HG02973 (cell line): ENCODE measurements at regions not wholly inside any gene's neighbourhood (a gene's known extent, or its start where the extent isn't known, plus 50 kb on each side); places are given as distances from the start of the nearest gene placed in this dataset.
"Not testable (repeated sequence)": the region's sequence is repeated elsewhere in the genome, so short reads cannot be mapped to it uniquely, and the experiment has no call there.

Experiments used
- ATAC-seq: cut with Tn5 transposase; IDR thresholded peaks from one replicate; pipeline ENCODE4 v1.9.1; 2021; ENCODE audit warnings: moderate library complexity; ENCODE audit not compliant: unreplicated experiment

DNA sequence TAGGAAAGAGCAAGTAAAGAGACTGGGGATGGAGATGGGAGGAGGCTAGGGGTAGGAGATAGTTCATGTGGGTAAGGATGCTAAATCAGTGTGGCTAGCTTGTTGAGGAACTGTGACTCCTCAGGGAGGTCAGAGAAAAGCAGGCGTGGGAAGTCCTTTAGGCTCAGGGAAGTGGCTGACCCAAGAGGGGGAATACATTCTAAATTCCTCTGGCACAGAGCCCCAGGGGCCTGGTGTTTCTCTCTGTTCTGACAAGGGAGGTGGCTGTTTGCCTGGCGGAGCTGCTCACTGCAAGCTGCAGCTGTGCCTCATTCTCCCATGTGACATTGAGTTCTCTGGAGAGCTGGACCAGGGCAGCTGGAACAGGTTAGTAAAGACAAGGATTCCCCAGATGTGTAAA is 152.2 kb upstream of the SLC38A2 start:
- no peak for ATAC-seq

DNA sequence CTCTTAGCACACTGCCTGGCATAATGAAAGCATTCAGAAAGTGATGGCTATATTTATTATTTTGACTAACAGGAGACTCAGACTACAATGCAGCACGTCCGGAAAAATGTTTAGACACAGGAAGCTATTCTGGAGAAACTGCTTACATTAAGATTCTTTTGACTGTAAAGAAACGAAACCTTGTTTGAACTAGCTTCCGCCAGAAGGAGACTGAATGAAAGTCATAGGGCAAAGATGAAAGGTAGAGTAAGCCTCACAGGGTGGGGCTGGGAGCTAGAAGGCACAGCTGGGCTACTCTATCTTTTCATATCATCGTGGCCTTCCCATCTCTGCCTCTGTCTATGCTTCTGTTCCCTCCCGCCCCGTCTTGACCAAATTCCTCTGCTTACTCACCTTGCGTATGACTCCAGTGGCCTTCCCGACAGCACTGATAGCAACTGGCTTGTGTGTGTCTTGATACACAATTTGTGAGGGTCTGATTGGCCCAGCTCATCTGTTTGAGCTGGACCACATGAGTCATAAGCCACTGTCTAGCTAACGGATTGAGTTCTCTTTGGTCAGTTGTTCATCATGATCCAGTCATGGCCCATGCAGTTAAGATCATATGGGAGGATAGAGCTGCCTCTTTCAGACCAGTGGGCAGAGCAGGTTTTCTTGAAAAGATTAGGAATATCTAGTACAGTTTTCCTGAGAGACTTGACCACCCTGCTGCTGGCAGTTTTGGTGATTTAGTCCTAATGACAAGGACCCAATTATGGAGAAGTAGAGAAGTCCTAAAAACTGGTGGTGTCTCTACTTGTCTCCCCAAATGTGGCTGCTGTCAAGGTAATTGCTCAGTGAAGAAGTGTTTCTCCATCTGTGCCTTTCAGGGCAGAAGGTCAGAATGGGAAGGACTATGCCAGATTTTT is 151.5 kb upstream of the SLC38A2 start:
- ATAC-seq: no peak

DNA sequence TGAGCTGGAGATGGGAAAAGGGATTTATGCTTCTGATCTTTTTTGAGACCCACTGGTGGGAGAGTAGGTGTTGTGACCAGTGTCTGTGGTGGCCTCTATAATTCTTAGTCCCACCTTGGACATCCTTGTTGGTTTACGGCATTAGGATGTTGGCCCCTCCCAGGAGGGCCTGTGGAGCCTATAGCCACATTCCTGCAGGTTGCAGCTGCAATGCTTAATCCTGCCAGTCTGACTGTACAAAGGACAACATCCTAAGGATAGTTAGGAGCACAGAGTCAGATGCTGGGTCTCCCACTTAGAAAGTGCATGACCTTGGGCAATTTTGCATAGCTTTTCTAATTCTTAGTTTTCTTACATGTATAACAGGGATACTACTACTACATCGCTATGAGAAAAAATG is 150.9 kb upstream of the SLC38A2 start:
- ATAC-seq: no peak

DNA sequence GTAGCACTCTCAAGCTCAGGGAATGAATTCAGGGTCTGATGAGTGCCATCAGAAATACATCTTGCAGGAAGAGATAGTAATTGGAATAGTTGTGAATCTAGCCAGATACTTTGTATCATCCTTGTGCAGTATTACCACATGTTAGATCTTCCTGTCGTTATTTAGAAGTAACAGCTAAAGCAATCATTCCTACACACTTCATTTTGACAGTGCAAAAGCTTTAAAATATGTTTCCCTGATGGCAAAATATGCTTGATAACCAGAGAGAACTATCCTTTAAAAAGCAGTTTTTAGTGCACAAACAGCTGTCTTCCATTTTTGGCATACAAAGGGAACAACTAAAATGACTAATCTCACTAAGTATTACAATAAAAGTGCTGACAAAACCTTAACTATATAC is 149.5 kb upstream of the SLC38A2 start:
- no peak for ATAC-seq

DNA sequence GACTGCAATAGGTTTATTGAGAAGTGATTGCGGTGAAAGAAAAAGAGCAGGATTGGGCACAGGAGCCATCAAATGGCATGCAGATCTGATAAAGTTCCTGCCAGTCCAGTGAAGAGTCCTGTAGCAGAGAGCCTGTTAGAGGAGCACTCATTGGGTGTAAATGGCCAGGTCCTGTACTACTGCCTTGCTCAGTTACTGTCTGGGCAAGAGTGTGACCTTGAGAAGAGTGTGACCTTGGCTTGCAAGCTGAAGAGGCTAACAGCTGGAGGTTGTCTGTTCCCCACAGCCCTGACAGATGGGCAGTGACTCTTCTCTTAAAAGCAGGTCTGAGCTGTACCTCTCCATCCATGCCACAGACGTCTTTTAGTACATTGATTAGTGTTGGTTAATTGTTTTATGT is 148.6 kb upstream of the SLC38A2 start:
- no peak for ATAC-seq

DNA sequence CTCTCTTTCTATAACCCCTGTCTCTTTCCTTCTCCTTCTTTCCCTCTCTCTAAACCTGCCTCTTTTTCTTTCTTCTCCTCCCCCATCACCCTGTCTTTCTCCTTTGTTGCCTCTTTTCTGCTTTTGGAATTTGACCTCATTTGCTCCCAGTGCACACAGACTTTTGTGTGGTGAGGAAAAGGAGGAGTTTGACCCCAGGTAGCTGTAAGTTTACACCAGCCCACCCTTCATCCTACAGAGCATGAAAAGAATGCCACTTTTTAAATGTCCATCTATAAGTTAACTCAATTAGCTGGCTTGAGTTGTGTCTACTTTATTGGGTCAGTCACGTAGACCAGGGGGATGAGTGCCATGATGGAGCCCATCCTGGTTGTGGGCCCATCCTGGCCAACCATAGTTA is 146.8 kb upstream of the SLC38A2 start:
- ATAC-seq: no peak

DNA sequence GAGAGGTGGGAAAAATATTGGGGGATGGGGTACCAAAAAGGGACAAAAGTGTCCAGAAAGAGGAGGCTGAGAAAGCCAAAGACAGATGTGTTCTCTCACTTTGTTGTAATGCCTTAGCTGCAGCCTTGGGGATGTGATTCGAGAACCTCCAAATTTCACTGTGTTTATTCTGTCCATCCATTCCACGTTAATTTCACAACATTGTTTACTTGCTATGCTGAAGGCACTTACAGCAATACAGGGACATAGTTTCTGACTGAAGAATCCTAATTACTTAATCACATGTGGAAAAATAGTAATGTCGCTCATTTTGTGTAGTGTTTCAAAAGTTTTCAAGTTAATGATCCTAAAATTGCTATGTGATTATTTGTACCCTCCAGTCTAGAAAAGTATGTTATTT is 146.2 kb upstream of the SLC38A2 start:
- ATAC-seq: no peak

DNA sequence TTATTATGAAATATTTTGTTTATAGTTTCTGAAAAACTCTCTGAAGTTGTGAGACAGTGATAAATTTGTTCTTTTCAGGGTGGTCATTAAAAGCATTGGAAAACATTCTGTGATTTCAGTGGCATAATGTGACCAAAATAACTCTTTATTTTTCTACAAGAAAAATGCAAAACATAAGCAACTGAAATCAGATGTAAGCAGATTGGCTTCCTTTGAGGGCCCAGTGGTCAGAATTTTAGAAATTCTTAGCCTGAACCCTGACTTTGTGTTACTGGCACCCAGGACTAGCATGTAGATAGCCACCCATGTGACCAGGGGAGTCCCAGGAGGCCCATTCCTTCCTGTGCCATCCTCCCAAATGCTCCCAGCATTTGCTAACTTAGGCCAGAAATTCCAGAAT is 145.6 kb upstream of the SLC38A2 start:
- ATAC-seq: no peak

DNA sequence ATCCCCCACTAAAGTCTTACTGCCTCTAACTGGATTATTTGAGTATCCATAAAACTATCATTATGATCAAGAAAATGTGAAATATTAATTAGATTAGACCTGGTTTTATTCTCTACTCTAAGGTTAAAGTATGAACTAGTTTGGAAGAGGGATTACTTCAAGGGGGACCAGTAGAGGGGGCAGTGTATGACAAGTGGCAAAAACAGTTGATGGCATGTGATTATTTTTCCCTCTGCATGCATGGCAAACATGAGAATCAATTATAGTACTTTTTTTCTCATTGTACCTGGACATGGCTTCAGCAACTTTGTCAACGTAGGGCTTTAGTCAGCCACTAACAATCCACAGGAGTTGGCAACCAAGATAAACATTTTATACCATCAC is 145.0 kb upstream of the SLC38A2 start:
- peak; percentile 16 for ATAC-seq

DNA sequence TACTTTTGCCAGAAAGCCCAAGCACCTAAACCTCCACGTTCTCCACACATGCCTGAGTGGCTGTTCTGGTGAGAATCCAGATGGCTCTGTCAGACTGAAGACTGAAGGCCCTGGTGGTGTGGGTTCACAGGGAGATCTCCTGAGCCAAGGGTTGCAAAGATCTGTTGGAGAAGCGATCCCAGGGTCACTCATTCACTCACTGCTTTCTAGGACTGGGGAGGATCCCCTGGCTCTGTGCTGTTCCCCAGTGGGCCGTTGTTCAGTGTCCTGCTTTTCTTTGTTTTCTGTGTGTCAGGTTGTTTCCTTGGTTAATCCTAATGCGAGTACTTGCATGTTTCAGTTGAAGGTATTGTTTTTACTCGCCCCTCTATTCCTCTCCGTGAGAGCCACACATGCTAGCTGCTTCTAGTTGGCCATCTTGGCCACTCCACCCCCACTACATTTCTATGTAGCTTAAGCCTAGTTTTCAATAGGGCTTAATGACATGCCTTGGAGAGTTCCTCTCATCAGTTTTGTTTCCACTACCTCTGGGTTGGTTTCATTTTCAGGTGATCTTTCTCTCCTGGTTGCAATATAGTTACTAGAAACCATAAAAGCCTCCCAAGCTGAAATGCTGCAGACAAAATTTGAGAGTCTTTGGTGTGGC is 144.5 kb upstream of the SLC38A2 start:
- ATAC-seq: peak; percentile 96

DNA sequence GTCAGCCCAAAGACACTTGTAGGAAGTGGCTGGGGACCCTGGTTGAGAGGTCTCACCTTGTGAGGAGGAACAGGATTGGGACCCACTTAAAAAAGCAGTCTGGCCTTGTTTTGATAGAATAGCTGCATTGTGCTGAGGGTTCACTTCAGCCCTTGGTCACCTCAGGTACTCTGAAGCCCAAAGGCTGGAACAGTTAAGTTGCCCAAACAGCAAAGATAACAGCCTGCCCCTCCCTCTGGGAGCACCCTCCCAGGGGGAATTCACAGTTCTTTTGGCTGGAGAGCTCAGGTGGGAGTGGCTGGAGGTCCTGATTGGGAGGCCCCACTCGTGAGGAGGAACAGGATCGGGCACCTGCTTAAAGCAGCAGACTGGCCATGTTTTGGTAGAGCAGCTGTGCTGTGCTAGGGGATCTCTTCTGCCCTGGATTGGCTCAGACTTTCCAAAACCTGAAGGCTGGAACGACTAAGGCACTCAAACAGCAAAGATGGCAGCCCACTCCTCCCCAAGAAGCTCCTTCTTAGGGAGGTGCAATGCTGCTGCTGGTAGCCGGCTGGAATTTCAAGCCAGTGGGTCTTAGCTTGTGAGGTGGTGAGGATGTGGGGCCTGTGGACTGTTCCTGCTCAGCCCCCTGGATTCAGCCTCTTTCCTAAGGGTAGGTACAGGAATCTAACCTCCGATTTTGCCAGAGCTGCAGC is 143.8 kb upstream of the SLC38A2 start:
- ATAC-seq: no peak

DNA sequence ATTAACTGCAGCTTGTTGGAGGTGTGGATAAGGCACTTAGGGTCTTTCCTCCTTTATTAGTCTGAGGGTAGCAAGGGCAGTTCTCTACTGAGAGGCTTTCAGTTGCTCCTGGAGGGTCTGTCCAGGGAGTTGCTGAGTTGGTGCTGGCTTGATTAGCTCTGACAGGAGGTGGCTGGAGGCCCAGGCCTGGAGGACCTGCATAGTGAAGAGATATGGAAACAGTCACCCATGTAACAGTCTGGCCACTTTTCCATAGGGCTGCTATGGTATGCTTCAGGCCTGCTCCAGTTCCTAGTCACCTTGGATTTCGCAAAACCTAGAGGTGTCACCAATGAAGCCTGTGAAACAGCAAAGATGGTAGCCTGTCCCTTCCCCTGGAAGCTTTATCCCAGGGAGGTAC is 143.3 kb upstream of the SLC38A2 start:
- ATAC-seq: no peak

DNA sequence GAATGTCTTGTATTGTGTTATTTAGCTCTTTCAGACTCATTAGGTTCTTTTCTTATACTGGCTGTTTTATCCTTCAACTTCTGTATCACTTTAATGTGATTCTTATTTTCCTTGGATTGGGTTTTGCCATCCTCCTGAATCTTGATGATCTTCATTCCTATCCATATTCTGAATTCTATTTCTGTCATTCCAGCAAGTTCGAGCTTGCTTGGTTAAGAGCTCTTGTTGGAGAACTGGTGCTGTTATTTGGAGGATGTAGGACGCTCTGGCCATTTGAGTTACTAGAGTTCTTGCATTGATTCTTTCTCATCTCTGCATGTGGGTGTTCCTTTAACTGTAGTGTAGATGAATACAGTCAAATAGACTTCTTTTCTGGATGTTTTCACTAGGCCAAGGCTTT is 142.3 kb upstream of the SLC38A2 start:
- no peak for ATAC-seq

DNA sequence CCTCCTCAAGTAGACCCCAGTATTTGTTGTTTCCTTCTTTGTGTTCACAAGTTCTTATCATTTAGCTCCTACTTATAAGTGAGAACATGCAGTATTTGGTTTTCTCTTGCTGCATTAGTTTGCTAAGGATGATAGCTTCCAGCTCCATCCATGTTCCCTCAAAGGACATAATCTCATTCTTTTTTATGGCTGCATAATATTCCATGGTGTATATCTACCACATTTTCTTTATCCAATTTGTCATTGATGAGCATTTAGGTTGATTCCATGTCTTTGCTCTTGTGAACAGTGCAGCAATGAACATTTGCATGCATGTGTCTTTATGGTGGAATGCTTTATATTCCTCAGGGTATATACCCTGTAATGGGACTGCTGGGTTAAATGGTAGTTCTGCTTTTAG is 137.7 kb upstream of the SLC38A2 start:
- not testable (repeated sequence) for ATAC-seq

DNA sequence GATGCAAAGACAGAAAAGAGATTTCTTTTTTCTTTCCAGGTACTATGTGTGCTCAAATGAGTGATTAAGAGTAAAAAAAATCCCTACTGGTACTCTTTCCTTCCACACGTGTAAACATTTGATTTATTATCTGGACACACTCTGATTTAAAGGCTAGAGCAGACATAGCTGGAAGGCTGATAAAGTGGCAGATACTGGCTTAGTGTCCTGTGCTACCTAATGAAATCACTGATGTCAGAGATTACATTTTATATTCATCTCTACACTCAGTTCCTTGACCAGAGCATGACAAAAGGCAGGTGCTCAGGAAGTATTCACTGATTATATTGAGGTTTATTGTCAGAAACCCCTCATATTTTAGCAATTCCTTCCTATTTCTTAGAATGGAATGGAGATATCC is 136.6 kb upstream of the SLC38A2 start:
- ATAC-seq: no peak

DNA sequence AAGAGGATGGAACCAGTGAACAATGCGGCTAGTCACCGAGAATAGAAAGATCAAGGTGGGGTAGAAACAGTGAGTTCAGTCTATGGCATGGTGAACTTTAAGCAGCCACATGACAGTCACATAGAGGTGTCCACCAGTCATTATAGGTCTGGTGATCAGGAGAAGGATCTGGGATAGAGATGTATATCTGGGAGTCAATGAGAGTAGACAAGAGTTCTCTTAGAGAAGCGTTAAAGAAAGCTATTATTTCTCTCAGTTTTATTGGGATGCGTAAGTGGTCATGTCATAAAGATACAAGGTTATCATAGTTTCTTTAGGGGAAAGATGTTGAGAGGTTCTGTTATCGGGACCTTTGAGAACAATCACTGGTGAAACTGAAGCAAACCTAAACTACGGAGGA is 136.1 kb upstream of the SLC38A2 start:
- no peak for ATAC-seq

DNA sequence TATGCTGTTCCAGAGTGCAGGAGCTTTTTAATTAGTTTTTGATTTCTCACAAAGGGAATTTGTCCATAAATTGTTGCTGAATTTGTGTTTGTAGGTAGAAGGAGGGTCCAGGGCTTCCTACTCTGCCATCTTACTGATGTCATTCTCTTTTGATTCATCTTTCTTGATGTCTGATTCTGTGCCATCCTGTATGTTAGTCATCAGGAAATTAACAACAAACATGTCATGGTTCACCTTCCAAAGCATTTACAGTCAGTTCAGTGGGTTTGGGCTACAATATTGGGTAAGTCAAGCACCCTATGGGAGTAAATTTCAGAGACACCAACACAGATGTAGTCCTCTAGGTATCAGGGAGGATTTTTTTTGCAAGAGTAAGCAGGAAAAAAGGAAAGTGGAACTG is 135.2 kb upstream of the SLC38A2 start:
- no peak for ATAC-seq

DNA sequence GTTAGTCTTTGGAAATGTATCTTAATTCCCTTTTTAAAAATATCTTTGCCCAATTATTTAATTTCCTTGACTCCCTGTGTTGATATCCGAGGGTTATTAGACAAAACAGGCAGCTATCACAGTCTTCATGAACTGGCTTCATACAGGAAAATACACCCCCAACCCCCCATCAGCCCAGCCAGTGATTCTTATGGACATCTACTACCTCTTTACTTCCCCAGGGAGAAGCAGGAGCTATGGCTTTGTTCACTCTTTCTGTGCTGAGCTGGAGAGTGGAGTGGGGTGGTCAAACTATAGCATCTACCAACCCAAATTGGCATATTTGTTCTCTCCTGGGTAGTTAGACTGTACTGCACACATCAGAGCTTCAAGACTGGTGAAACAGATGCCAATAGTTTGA is 134.4 kb upstream of the SLC38A2 start:
- no peak for ATAC-seq

DNA sequence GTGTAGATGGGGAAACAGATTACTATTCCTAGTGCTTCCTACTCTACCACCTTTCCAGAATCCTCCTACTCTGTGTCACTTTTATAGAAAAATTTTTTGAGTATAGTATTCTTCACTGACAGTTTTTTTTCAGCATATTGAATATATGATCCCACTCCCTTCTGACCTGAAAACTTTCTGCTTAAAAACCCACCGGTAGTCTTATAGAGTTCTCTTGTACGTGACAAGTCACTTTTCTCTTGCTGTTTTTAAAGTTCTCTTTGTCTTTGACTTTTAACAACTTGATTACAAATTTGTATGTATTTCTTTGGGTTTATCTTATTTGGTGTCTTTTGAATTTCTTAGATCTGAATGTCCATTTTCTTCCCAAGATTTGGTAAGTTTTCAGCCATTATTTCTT is 133.6 kb upstream of the SLC38A2 start:
- no peak for ATAC-seq

DNA sequence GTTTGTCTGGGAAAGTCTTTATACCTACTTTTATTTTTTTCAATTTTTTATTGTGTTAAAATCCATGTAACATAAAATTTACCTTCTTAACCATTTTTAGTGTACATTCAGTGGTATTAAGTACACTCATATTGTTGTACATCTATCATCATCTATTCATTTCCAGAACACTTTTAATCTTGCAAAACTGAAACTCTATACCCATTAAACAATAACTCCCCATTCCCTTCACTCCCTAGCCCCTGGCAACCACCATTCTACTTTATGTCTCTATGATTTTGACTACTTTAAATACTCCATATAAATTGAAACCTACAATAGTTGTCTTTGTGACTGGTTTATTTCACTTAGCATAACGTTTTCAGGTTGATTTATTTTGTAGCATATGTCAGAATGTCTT is 131.9 kb upstream of the SLC38A2 start:
- ATAC-seq: no peak

DNA sequence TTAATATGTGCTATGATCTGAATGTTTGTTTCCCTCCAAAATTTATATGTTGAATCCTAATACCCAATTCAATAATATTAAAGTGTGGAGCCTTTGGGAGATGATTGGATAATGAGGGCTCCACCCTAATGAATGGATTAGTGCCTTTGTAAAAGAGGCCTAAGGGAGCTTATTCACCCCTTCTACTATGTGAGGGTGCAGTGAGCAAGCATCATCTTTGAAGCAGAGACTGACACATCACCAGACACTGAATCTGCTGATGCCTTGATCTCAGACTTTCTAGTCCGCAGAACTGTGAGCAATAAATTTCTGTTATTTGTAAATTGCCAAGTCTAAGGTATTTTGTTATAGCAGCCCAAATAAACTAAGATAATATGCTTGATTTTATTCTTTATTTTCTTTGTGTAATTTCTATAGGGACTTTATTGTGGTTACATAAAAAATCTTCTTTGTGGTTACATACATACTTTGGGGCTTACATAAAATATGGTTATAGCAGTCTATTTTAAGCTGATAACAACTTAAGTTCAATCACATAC is 131.1 kb upstream of the SLC38A2 start:
- no peak for ATAC-seq

DNA sequence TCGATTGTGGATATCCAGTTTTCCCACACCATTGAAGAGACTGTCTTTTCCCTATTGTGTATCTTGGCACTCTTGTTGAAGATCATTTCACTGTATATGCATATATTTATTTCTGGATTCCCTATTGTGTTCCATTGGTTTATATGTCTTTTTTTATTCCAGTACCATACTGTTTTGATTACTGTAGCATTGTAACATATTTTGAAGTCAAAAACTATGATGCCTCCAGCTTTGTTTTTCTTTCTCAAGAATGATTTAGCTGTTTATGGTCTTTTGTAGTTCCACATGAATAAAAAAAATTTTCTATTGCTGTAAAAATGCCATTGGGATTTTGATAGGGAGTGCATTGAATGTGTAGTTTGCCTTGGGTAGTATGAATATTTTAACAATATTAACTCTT is 128.1 kb upstream of the SLC38A2 start:
- ATAC-seq: no peak
